SK-N-SH (cell line): ENCODE measurements at regions not wholly inside any gene's neighbourhood (a gene's known extent, or its start where the extent isn't known, plus 50 kb on each side); places are given as distances from the start of the nearest gene placed in this dataset.

Source experiments
- CTCF ChIP-seq: fragments of 200-600 bp; sonication (generic); IDR thresholded peaks from 2 replicates; pipeline ENCODE4 v1.6.1; 2017; ENCODE audit warnings: antibody characterized with exemption, mild to moderate bottlenecking, moderate library complexity
- EP300 ChIP-seq, 2 experiments: IDR thresholded peaks; 2 replicates each; pipeline versions ENCODE4 v1.4.0 to v1.6.1; 2012; ENCODE audit warnings: borderline replicate concordance in 1 of 2, low read depth in 1 of 2, low read length in 1 of 2
- EZH2phosphoT487 ChIP-seq: fragments of 200-600 bp; sonication (generic); IDR thresholded peaks from 2 replicates; pipeline ENCODE4 v1.6.1; 2017; ENCODE audit warnings: low read depth, mixed run types, mild to moderate bottlenecking, antibody characterized with exemption, moderate library complexity, borderline replicate concordance
- GABPA ChIP-seq: IDR thresholded peaks from 2 replicates; pipeline ENCODE4 v1.4.0; 2012; ENCODE audit warnings: low read depth, mild to moderate bottlenecking
- MAX ChIP-seq: IDR thresholded peaks from 2 replicates; pipeline ENCODE4 v1.4.0; 2012; ENCODE audit warnings: low read depth
- MXI1 ChIP-seq: IDR thresholded peaks from 2 replicates; pipeline ENCODE4 v1.6.1; 2012; ENCODE audit warnings: mild to moderate bottlenecking, low read depth, low read length, improper control_type of control experiment
- PBX3 ChIP-seq: IDR thresholded peaks from 2 replicates; pipeline ENCODE4; 2012
- POLR2AphosphoS5 ChIP-seq: IDR thresholded peaks from 2 replicates; pipeline ENCODE4 v1.6.1; 2012; ENCODE audit warnings: low read depth, low read length
- RAD21 ChIP-seq: IDR thresholded peaks from 2 replicates; pipeline ENCODE4 v1.6.1; 2012; ENCODE audit warnings: mild to moderate bottlenecking, low read length
- RCOR1 ChIP-seq: fragments of 150-350 bp; IDR thresholded peaks from 2 replicates; pipeline ENCODE4 v1.6.1; 2017; ENCODE audit warnings: antibody characterized with exemption, low read length
- SIN3A ChIP-seq: IDR thresholded peaks from 2 replicates; pipeline ENCODE4 v1.6.1; 2012; ENCODE audit warnings: low read depth, mild to moderate bottlenecking, low read length, moderate library complexity, borderline replicate concordance
- USF1 ChIP-seq: IDR thresholded peaks from 2 replicates; pipeline ENCODE4 v1.4.0; 2012; ENCODE audit warnings: low read depth, borderline replicate concordance

- TF ChIP-seq GABPA = no peak
- no peak for TF ChIP-seq MAX
- TF ChIP-seq CTCF = no peak
- TF ChIP-seq MXI1 = no peak
- TF ChIP-seq POLR2AphosphoS5 = no peak
- TF ChIP-seq PBX3 = no peak
- no peak for TF ChIP-seq EZH2phosphoT487
- TF ChIP-seq RAD21 = no peak
- TF ChIP-seq SIN3A = no peak
- no peak for TF ChIP-seq USF1
- TF ChIP-seq RCOR1 = no peak
- no peak for TF ChIP-seq EP300 (IDR thresholded peaks at IDR 0.05; ENCODE audit: borderline replicate concordance in 1 of 2, low read depth in 1 of 2, low read length in 1 of 2)
Measured at GRCh38 chr4:149973181-149973580, 105.1 kb upstream of the DCLK2 start.
